ENCODE measurements at regions not wholly inside any gene's neighbourhood (a gene's known extent, or its start where the extent isn't known, plus 50 kb on each side); places are given as distances from the start of the nearest gene placed in this dataset.

GRCh38 chr5:82560561-82560960 is 282.4 kb upstream of the RPS23 start:
- TF ChIP-seq, protein P1, sequence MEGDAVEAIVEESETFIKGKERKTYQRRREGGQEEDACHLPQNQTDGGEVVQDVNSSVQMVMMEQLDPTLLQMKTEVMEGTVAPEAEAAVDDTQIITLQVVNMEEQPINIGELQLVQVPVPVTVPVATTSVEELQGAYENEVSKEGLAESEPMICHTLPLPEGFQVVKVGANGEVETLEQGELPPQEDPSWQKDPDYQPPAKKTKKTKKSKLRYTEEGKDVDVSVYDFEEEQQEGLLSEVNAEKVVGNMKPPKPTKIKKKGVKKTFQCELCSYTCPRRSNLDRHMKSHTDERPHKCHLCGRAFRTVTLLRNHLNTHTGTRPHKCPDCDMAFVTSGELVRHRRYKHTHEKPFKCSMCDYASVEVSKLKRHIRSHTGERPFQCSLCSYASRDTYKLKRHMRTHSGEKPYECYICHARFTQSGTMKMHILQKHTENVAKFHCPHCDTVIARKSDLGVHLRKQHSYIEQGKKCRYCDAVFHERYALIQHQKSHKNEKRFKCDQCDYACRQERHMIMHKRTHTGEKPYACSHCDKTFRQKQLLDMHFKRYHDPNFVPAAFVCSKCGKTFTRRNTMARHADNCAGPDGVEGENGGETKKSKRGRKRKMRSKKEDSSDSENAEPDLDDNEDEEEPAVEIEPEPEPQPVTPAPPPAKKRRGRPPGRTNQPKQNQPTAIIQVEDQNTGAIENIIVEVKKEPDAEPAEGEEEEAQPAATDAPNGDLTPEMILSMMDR (IDR thresholded peaks at IDR 0.05; ENCODE audit: low read depth, low read length) = no peak
- no peak for DNase-seq (ENCODE audit: extremely low read depth, low read depth)

DNA sequence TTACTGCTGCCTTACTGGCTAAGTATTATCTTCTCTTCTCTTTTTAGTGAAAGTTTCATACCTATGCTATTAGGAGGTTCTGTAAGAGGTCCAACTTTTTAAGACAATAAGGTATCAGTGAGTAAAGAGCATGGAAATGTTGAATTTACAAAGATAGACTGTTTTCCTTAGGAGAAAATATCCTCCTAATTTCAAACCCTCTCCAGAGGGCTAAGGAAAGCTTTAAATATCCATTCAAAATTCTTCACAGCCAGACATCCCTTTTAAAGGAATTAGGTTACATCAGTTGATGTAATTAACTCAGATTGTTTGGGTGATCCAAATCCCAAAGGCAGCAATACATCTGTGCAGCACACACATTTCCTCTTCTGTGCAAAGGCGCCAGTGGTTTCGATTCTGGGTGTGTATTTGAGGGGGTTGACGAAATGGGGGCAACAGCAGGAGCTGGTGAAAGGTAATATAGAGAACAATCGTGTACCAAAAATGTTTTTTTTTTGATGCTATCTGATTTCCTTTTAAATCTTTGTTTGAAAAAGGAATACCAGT is 273.8 kb upstream of the RPS23 start:
- TF ChIP-seq, protein P1 (IDR thresholded peaks at IDR 0.05; ENCODE audit: low read depth, low read length) = no peak
- no peak for DNase-seq (ENCODE audit: extremely low read depth, low read depth)

GRCh38 chr5:82551192-82551591 is 273.0 kb upstream of the RPS23 start:
- TF ChIP-seq, protein P1 (IDR thresholded peaks at IDR 0.05; ENCODE audit: low read depth, low read length) = no peak
- no peak for DNase-seq (ENCODE audit: extremely low read depth, low read depth)

- TF ChIP-seq, protein P1 (IDR thresholded peaks at IDR 0.05; ENCODE audit: low read depth, low read length) = no peak
- no peak for DNase-seq (ENCODE audit: extremely low read depth, low read depth)
Measured at GRCh38 chr5:82549263-82549662, 271.1 kb upstream of the RPS23 start.

- TF ChIP-seq, protein P1 (IDR thresholded peaks at IDR 0.05; ENCODE audit: low read depth, low read length) = no peak
- DNase-seq (ENCODE audit: extremely low read depth, low read depth) = no peak
Measured at GRCh38 chr5:82544004-82544403, 265.9 kb upstream of the RPS23 start.

GRCh38 chr5:82540301-82540700 is 262.1 kb upstream of the RPS23 start:
- TF ChIP-seq, protein P1 (IDR thresholded peaks at IDR 0.05; ENCODE audit: low read depth, low read length) = no peak
- no peak for DNase-seq (ENCODE audit: extremely low read depth, low read depth)

GRCh38 chr5:82538339-82539034 is 260.3 kb upstream of the RPS23 start:
- TF ChIP-seq, protein P1 (IDR thresholded peaks at IDR 0.05; ENCODE audit: low read depth, low read length) = no peak

More at GRCh38 chr5:82538339-82539034, 260.3 kb upstream of the RPS23 start:
- peak; percentile 78 for DNase-seq (ENCODE audit: extremely low read depth, low read depth)

Measured in AG09319 (cell line).